MM.1S (cell line): ENCODE measurements at regions not wholly inside any gene's neighbourhood (a gene's known extent, or its start where the extent isn't known, plus 50 kb on each side); places are given as distances from the start of the nearest gene placed in this dataset.

ENCODE experiments used
- CTCF ChIP-seq: fragments of 300-600 bp; sonication (generic); IDR thresholded peaks from 2 replicates; pipeline ENCODE4 v1.5.1; 2016; ENCODE audit warnings: antibody characterized with exemption, low read length, mixed read lengths
- EZH2phosphoT487 ChIP-seq: fragments of 300-600 bp; sonication (generic); IDR thresholded peaks from 2 replicates; pipeline ENCODE4 v1.6.1; 2018; ENCODE audit warnings: antibody characterized with exemption, low read length

GRCh38 chr18:27778441-27778840 is 398.5 kb downstream of the CDH2 start:
- TF ChIP-seq CTCF (peak; percentile 28), EZH2phosphoT487 (no peak)
